Gastrocnemius medialis (tissue), 4 donors: ENCODE measurements at regions not wholly inside any gene's neighbourhood (a gene's known extent, or its start where the extent isn't known, plus 50 kb on each side); places are given as distances from the start of the nearest gene placed in this dataset.

Experiments used
- POLR2A ChIP-seq, 2 donors: fragments of 450-650 bp; IDR thresholded peaks; one replicate each; pipeline ENCODE4 v1.6.1; 2017; ENCODE audit warnings: antibody characterized with exemption in 2 of 2, mild to moderate bottlenecking in 2 of 2, moderate library complexity in 2 of 2
- TF ChIP-seq, protein P1 (sequence below), 5 experiments: fragments of 450-650 bp in 3 of 5; fragments of 200-600 bp in 2 of 5; sonication (generic) in 2 of 5; IDR thresholded peaks in 4 of 5; conservative IDR thresholded peaks in 1 of 5; 1 replicate in 4 of 5; 2 replicates in 1 of 5; pipeline ENCODE4 v1.5.1; 2016 to 2019; ENCODE audit warnings: antibody characterized with exemption in 5 of 5, mild to moderate bottlenecking in 3 of 5, moderate library complexity in 3 of 5

DNA sequence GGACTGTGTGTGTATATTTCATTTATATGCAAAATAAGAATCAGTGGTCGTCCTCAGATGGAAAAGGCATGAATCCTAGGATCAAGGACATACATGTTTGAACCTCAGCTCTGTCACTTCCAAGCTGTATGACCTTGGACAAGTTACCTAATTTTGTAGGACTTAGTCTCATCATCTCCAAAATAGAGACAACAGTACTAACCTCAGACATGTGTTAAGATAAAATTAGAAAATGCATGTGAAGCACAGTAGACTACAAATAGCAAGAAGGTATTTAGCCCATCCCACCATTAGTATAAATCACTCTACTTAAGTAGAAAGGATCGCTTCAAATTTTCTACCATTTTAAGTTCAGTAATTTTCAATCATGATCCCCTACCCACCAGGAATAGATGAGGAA, 309.8 kb downstream of the ZEB2 start:
- TF ChIP-seq, protein P1, sequence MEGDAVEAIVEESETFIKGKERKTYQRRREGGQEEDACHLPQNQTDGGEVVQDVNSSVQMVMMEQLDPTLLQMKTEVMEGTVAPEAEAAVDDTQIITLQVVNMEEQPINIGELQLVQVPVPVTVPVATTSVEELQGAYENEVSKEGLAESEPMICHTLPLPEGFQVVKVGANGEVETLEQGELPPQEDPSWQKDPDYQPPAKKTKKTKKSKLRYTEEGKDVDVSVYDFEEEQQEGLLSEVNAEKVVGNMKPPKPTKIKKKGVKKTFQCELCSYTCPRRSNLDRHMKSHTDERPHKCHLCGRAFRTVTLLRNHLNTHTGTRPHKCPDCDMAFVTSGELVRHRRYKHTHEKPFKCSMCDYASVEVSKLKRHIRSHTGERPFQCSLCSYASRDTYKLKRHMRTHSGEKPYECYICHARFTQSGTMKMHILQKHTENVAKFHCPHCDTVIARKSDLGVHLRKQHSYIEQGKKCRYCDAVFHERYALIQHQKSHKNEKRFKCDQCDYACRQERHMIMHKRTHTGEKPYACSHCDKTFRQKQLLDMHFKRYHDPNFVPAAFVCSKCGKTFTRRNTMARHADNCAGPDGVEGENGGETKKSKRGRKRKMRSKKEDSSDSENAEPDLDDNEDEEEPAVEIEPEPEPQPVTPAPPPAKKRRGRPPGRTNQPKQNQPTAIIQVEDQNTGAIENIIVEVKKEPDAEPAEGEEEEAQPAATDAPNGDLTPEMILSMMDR (IDR thresholded peaks at IDR 0.05 in 4 of 5, conservative IDR thresholded peaks at IDR 0.05 in 1 of 5), result no peak
- TF ChIP-seq POLR2A (IDR thresholded peaks at IDR 0.05), result no peak
